HCT116 (cell line): ENCODE measurements at regions not wholly inside any gene's neighbourhood (a gene's known extent, or its start where the extent isn't known, plus 50 kb on each side); places are given as distances from the start of the nearest gene placed in this dataset.

ENCODE experiments used
- POLR2A ChIP-seq: IDR thresholded peaks from 2 replicates; pipeline ENCODE4 v1.7.0; 2011; ENCODE audit warnings: borderline replicate concordance; ENCODE audit not compliant: insufficient read depth, insufficient read length; ENCODE audit errors: extremely low read depth
- RAD21 ChIP-seq: IDR thresholded peaks from 2 replicates; pipeline ENCODE4 v1.6.1; 2012; ENCODE audit warnings: low read depth, mild to moderate bottlenecking
- SRF ChIP-seq: IDR thresholded peaks from 2 replicates; pipeline ENCODE4 v1.6.1; 2012; ENCODE audit warnings: low read depth
- TF ChIP-seq, protein P1 (sequence below): IDR thresholded peaks from 2 replicates; pipeline ENCODE4 v1.6.1; 2012
- TF ChIP-seq, protein P2 (sequence below), 3 experiments: fragments of 200-600 bp in 1 of 3; sonication (generic) in 1 of 3; IDR thresholded peaks in 2 of 3; conservative IDR thresholded peaks in 1 of 3; 2 replicates each; pipeline ENCODE4 v1.5.1; 2012 to 2017; ENCODE audit warnings: low read depth in 2 of 3, low read length in 2 of 3, antibody characterized with exemption in 1 of 3, borderline replicate concordance in 1 of 3, control low read depth in 1 of 3, mild to moderate bottlenecking in 1 of 3, mixed read lengths in 1 of 3, mixed run types in 1 of 3, moderate library complexity in 1 of 3; ENCODE audit not compliant: insufficient read depth in 1 of 3
- TF ChIP-seq, protein P3 (sequence below): IDR thresholded peaks from 2 replicates; pipeline ENCODE4 v1.6.1; 2012; ENCODE audit warnings: low read depth

DNA sequence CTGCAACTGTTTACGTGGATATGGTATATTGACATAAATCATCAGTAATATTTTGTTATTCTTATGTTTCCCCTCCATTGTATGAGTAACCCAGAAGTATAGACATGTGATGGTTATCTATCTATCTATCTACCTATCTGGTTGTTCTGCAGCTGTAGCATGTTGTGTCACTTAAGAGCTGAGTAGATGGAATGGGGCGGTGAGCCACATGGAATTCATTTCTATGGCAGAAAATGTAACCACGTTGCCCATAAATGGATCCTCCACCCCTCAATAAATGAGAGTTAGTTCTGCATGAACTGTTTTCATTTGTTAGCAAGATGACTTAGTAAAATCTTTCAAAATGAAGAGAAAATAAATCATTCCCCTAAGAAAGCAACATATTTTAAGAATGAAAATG is 553.2 kb downstream of the MAT2B start:
- TF ChIP-seq, protein P1, sequence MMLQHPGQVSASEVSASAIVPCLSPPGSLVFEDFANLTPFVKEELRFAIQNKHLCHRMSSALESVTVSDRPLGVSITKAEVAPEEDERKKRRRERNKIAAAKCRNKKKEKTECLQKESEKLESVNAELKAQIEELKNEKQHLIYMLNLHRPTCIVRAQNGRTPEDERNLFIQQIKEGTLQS: no peak
- TF ChIP-seq, protein P2, sequence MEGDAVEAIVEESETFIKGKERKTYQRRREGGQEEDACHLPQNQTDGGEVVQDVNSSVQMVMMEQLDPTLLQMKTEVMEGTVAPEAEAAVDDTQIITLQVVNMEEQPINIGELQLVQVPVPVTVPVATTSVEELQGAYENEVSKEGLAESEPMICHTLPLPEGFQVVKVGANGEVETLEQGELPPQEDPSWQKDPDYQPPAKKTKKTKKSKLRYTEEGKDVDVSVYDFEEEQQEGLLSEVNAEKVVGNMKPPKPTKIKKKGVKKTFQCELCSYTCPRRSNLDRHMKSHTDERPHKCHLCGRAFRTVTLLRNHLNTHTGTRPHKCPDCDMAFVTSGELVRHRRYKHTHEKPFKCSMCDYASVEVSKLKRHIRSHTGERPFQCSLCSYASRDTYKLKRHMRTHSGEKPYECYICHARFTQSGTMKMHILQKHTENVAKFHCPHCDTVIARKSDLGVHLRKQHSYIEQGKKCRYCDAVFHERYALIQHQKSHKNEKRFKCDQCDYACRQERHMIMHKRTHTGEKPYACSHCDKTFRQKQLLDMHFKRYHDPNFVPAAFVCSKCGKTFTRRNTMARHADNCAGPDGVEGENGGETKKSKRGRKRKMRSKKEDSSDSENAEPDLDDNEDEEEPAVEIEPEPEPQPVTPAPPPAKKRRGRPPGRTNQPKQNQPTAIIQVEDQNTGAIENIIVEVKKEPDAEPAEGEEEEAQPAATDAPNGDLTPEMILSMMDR (IDR thresholded peaks at IDR 0.05 in 2 of 3, conservative IDR thresholded peaks at IDR 0.05 in 1 of 3; ENCODE audit: borderline replicate concordance in 1 of 3, insufficient read depth in 1 of 3, low read depth in 2 of 3, low read length in 2 of 3): no peak
- TF ChIP-seq POLR2A: no peak
- TF ChIP-seq SRF: no peak
- TF ChIP-seq, protein P3, sequence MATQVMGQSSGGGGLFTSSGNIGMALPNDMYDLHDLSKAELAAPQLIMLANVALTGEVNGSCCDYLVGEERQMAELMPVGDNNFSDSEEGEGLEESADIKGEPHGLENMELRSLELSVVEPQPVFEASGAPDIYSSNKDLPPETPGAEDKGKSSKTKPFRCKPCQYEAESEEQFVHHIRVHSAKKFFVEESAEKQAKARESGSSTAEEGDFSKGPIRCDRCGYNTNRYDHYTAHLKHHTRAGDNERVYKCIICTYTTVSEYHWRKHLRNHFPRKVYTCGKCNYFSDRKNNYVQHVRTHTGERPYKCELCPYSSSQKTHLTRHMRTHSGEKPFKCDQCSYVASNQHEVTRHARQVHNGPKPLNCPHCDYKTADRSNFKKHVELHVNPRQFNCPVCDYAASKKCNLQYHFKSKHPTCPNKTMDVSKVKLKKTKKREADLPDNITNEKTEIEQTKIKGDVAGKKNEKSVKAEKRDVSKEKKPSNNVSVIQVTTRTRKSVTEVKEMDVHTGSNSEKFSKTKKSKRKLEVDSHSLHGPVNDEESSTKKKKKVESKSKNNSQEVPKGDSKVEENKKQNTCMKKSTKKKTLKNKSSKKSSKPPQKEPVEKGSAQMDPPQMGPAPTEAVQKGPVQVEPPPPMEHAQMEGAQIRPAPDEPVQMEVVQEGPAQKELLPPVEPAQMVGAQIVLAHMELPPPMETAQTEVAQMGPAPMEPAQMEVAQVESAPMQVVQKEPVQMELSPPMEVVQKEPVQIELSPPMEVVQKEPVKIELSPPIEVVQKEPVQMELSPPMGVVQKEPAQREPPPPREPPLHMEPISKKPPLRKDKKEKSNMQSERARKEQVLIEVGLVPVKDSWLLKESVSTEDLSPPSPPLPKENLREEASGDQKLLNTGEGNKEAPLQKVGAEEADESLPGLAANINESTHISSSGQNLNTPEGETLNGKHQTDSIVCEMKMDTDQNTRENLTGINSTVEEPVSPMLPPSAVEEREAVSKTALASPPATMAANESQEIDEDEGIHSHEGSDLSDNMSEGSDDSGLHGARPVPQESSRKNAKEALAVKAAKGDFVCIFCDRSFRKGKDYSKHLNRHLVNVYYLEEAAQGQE: no peak
- TF ChIP-seq RAD21: no peak
